ENCODE measurements at regions not wholly inside any gene's neighbourhood (a gene's known extent, or its start where the extent isn't known, plus 50 kb on each side); places are given as distances from the start of the nearest gene placed in this dataset.

GRCh38 chr10:117741524-117741923 is 199.0 kb downstream of the EMX2 start:
- Mint-ChIP-seq H3K27me3 (peaks cover 15 to 20% of the 10 kb centered on the region in 2 donors), H3K9me3 (no peaks in the 10 kb centered on the region), H3K4me3 (no peak overlapping the region), H3K36me3 (ENCODE audit: insufficient read depth) (no peaks in the 10 kb centered on the region), H3K27ac (no peak overlapping the region), H3K4me1 (ENCODE audit: low read depth in 2 of 2) (no peaks in the 10 kb centered on the region)
- no peak for DNase-seq
- no peak for ATAC-seq (replicated peaks)

GRCh38 chr10:117743509-117743908 is 201.0 kb downstream of the EMX2 start:
- no peaks in the 10 kb centered on the region for H3K36me3 Mint-ChIP-seq (ENCODE audit: insufficient read depth)
- peaks cover 15% of the 10 kb centered on the region in 2 donors for H3K27me3 Mint-ChIP-seq
- H3K4me1 Mint-ChIP-seq (ENCODE audit: low read depth in 2 of 2), result no peaks in the 10 kb centered on the region
- no peak overlapping the region for H3K27ac Mint-ChIP-seq
- H3K4me3 Mint-ChIP-seq, result no peak overlapping the region
- no peak for ATAC-seq (replicated peaks)
- H3K9me3 Mint-ChIP-seq, result no peaks in the 10 kb centered on the region
- DNase-seq, result no peak

GRCh38 chr10:117745301-117745700 is 202.8 kb downstream of the EMX2 start:
- Mint-ChIP-seq H3K9me3 (no peaks in the 10 kb centered on the region), H3K4me1 (ENCODE audit: low read depth in 2 of 2) (no peaks in the 10 kb centered on the region), H3K36me3 (ENCODE audit: insufficient read depth) (no peaks in the 10 kb centered on the region), H3K27ac (no peak overlapping the region), H3K4me3 (no peak overlapping the region), H3K27me3 (peaks cover 15 to 18% of the 10 kb centered on the region in 2 donors)
- no peak for ATAC-seq (replicated peaks)
- no peak for DNase-seq

GRCh38 chr10:117746541-117747448 is 204.2 kb downstream of the EMX2 start:
- ATAC-seq (replicated peaks) (no peak), DNase-seq (no peak)
- Mint-ChIP-seq H3K4me3 (no peak overlapping the region), H3K36me3 (ENCODE audit: insufficient read depth) (no peaks in the 10 kb centered on the region), H3K4me1 (ENCODE audit: low read depth in 2 of 2) (no peaks in the 10 kb centered on the region), H3K9me3 (no peaks in the 10 kb centered on the region), H3K27ac (no peak overlapping the region), H3K27me3 (peaks cover 13 to 15% of the 10 kb centered on the region in 2 donors)

GRCh38 chr10:117747636-117748035 is 205.1 kb downstream of the EMX2 start:
- H3K4me3 Mint-ChIP-seq, result no peak overlapping the region
- H3K9me3 Mint-ChIP-seq, result no peaks in the 10 kb centered on the region
- H3K4me1 Mint-ChIP-seq (ENCODE audit: low read depth in 2 of 2), result no peaks in the 10 kb centered on the region
- ATAC-seq (replicated peaks) (no peak), DNase-seq (no peak)
- no peak overlapping the region for H3K27ac Mint-ChIP-seq
- no peaks in the 10 kb centered on the region for H3K36me3 Mint-ChIP-seq (ENCODE audit: insufficient read depth)
- peaks cover 9 to 10% of the 10 kb centered on the region in 2 donors for H3K27me3 Mint-ChIP-seq

- no peak for ATAC-seq (replicated peaks)
- Mint-ChIP-seq H3K4me3 (no peak overlapping the region), H3K27ac (no peak overlapping the region), H3K9me3 (no peaks in the 10 kb centered on the region), H3K4me1 (ENCODE audit: low read depth in 2 of 2) (no peaks in the 10 kb centered on the region), H3K36me3 (ENCODE audit: insufficient read depth) (no peaks in the 10 kb centered on the region), H3K27me3 (peaks cover 5% of the 10 kb centered on the region in 2 donors)
- no peak for DNase-seq
These were observed 205.5 kb downstream of the EMX2 start for GRCh38 chr10:117748058-117748457.

GRCh38 chr10:117750616-117751015 is 208.1 kb downstream of the EMX2 start:
- Mint-ChIP-seq H3K27ac (no peak overlapping the region), H3K4me1 (ENCODE audit: low read depth in 2 of 2) (no peaks in the 10 kb centered on the region), H3K36me3 (ENCODE audit: insufficient read depth) (peaks cover 2% of the 10 kb centered on the region), H3K4me3 (no peak overlapping the region), H3K27me3 (peaks cover 0 to 7% of the 10 kb centered on the region in 2 donors), H3K9me3 (no peaks in the 10 kb centered on the region)
- ATAC-seq (replicated peaks) (no peak), DNase-seq (no peak)

- H3K9me3 Mint-ChIP-seq, result no peaks in the 10 kb centered on the region
- DNase-seq (no peak), ATAC-seq (replicated peaks) (no peak)
- H3K27ac Mint-ChIP-seq, result no peak overlapping the region
- H3K27me3 Mint-ChIP-seq, result peaks cover 0 to 13% of the 10 kb centered on the region in 2 donors
- H3K36me3 Mint-ChIP-seq (ENCODE audit: insufficient read depth), result peaks cover 2% of the 10 kb centered on the region
- H3K4me1 Mint-ChIP-seq (ENCODE audit: low read depth in 2 of 2), result no peaks in the 10 kb centered on the region
- H3K4me3 Mint-ChIP-seq, result no peak overlapping the region
These were observed 208.7 kb downstream of the EMX2 start for GRCh38 chr10:117751259-117751658.

GRCh38 chr10:117752103-117752502 is 209.6 kb downstream of the EMX2 start:
- H3K4me1 Mint-ChIP-seq (ENCODE audit: low read depth in 2 of 2), result no peaks in the 10 kb centered on the region
- DNase-seq (no peak), ATAC-seq (replicated peaks) (no peak)
- H3K4me3 Mint-ChIP-seq, result no peak overlapping the region
- H3K27ac Mint-ChIP-seq, result no peak overlapping the region
- no peaks in the 10 kb centered on the region for H3K9me3 Mint-ChIP-seq
- H3K27me3 Mint-ChIP-seq, result peaks cover under 1 to 13% of the 10 kb centered on the region in 2 donors
- H3K36me3 Mint-ChIP-seq (ENCODE audit: insufficient read depth), result peaks cover 2% of the 10 kb centered on the region

- Mint-ChIP-seq H3K9me3 (no peaks in the 10 kb centered on the region), H3K27me3 (peaks cover 9 to 22% of the 10 kb centered on the region in 2 donors), H3K4me3 (no peak overlapping the region), H3K27ac (no peak overlapping the region), H3K36me3 (ENCODE audit: insufficient read depth) (peaks cover 2% of the 10 kb centered on the region), H3K4me1 (ENCODE audit: low read depth in 2 of 2) (no peaks in the 10 kb centered on the region)
- ATAC-seq (replicated peaks) (no peak), DNase-seq (no peak)
These were observed 212.5 kb downstream of the EMX2 start for GRCh38 chr10:117754770-117755658.

- ATAC-seq (replicated peaks) (no peak), DNase-seq (no peak)
- no peak overlapping the region for H3K4me3 Mint-ChIP-seq
These were observed 213.1 kb downstream of the EMX2 start for GRCh38 chr10:117755659-117756014.

GRCh38 chr10:117757086-117757720 is 214.7 kb downstream of the EMX2 start:
- no peaks in the 10 kb centered on the region for H3K9me3 Mint-ChIP-seq

More at GRCh38 chr10:117755659-117756014, 213.1 kb downstream of the EMX2 start:
- no peaks in the 10 kb centered on the region for H3K9me3 Mint-ChIP-seq
- H3K4me1 Mint-ChIP-seq (ENCODE audit: low read depth in 2 of 2), result no peaks in the 10 kb centered on the region
- H3K27ac Mint-ChIP-seq, result no peak overlapping the region
- peaks cover 2% of the 10 kb centered on the region for H3K36me3 Mint-ChIP-seq (ENCODE audit: insufficient read depth)
- peaks cover 13 to 26% of the 10 kb centered on the region in 2 donors for H3K27me3 Mint-ChIP-seq

GRCh38 chr10:117759266-117759665 is 216.7 kb downstream of the EMX2 start:
- H3K4me1 Mint-ChIP-seq (ENCODE audit: low read depth in 2 of 2), result no peaks in the 10 kb centered on the region
- no peak overlapping the region for H3K27ac Mint-ChIP-seq
- peaks cover 2% of the 10 kb centered on the region for H3K36me3 Mint-ChIP-seq (ENCODE audit: insufficient read depth)
- no peaks in the 10 kb centered on the region for H3K9me3 Mint-ChIP-seq
- ATAC-seq (replicated peaks), result no peak
- H3K4me3 Mint-ChIP-seq, result no peak overlapping the region
- peaks cover 33 to 34% of the 10 kb centered on the region in 2 donors for H3K27me3 Mint-ChIP-seq
- no peak for DNase-seq

More at GRCh38 chr10:117757086-117757720, 214.7 kb downstream of the EMX2 start:
- Mint-ChIP-seq H3K36me3 (ENCODE audit: insufficient read depth) (peaks cover 2% of the 10 kb centered on the region), H3K4me1 (ENCODE audit: low read depth in 2 of 2) (no peaks in the 10 kb centered on the region), H3K27ac (no peak overlapping the region), H3K4me3 (no peak overlapping the region), H3K27me3 (peaks cover 25 to 33% of the 10 kb centered on the region in 2 donors)
- DNase-seq (no peak), ATAC-seq (replicated peaks) (no peak)
